HG03135 (cell line): ENCODE measurements at regions not wholly inside any gene's neighbourhood (a gene's known extent, or its start where the extent isn't known, plus 50 kb on each side); places are given as distances from the start of the nearest gene placed in this dataset.

Source experiments
- ATAC-seq: cut with Tn5 transposase; IDR thresholded peaks from one replicate; pipeline ENCODE4 v1.9.1; 2021; ENCODE audit warnings: mild to moderate bottlenecking, moderate library complexity; ENCODE audit not compliant: unreplicated experiment

- ATAC-seq = no peak
These were observed 253.1 kb downstream of the NFKBIZ start for GRCh38 chr3:102102394-102102793.

GRCh38 chr3:102104033-102104432, 254.7 kb downstream of the NFKBIZ start:
- no peak for ATAC-seq

GRCh38 chr3:102105193-102105592, 255.9 kb downstream of the NFKBIZ start:
- no peak for ATAC-seq

GRCh38 chr3:102106416-102107097, 257.2 kb downstream of the NFKBIZ start:
- ATAC-seq = no peak

GRCh38 chr3:102112704-102113230, 263.5 kb downstream of the NFKBIZ start:
- ATAC-seq = no peak

GRCh38 chr3:102113421-102114041, 264.2 kb downstream of the NFKBIZ start:
- ATAC-seq = no peak

GRCh38 chr3:102114264-102114979, 265.1 kb downstream of the NFKBIZ start:
- ATAC-seq = no peak

GRCh38 chr3:102122527-102122926, 273.2 kb downstream of the NFKBIZ start:
- ATAC-seq = no peak

- ATAC-seq = no peak
These were observed 274.4 kb downstream of the NFKBIZ start for GRCh38 chr3:102123590-102124190.

- no peak for ATAC-seq
These were observed 275.0 kb downstream of the NFKBIZ start for GRCh38 chr3:102124282-102124681.

- ATAC-seq = no peak
These were observed 275.4 kb downstream of the NFKBIZ start for GRCh38 chr3:102124704-102125103.

GRCh38 chr3:102125197-102125993, 276.1 kb downstream of the NFKBIZ start:
- ATAC-seq = no peak

GRCh38 chr3:102125994-102126368, 276.7 kb downstream of the NFKBIZ start:
- no peak for ATAC-seq

- no peak for ATAC-seq
These were observed 280.7 kb downstream of the NFKBIZ start for GRCh38 chr3:102129760-102130608.

- ATAC-seq = no peak
These were observed 283.1 kb downstream of the NFKBIZ start for GRCh38 chr3:102132370-102132769.

GRCh38 chr3:102133376-102133775, 284.1 kb downstream of the NFKBIZ start:
- ATAC-seq = no peak

- no peak for ATAC-seq
These were observed 286.0 kb downstream of the NFKBIZ start for GRCh38 chr3:102135316-102135715.

GRCh38 chr3:102136183-102136582, 286.9 kb downstream of the NFKBIZ start:
- no peak for ATAC-seq

- no peak for ATAC-seq
These were observed 290.8 kb downstream of the NFKBIZ start for GRCh38 chr3:102140116-102140515.
